Tibial nerve (tissue), 4 donors: ENCODE measurements at regions not wholly inside any gene's neighbourhood (a gene's known extent, or its start where the extent isn't known, plus 50 kb on each side); places are given as distances from the start of the nearest gene placed in this dataset.
A peak's percentile ranks its signal among the peaks of the same experiment; 100 is the strongest.

Experiments used
- DNase-seq, 2 donors: peaks; one replicate each; pipeline ENCODE4 v3.0.0-alpha.2; 2019; ENCODE audit warnings: low spot score in 2 of 2
- H3K27ac ChIP-seq, 4 donors: fragments of 200-600 bp; sonication (generic) in 3 of 4; one replicate each; pipeline ENCODE4 v1.5.1; 2017 to 2019; ENCODE audit warnings: mild to moderate bottlenecking in 1 of 4
- H3K27me3 ChIP-seq, 2 donors: fragments of 200-600 bp; sonication (generic) in 1 of 2; one replicate each; pipeline versions ENCODE4 v1.5.1 to v1.6.0; 2017 to 2019
- H3K36me3 ChIP-seq, 3 donors: fragments of 200-600 bp; sonication (generic); one replicate each; pipeline ENCODE4 v1.5.1; 2018 to 2019
- H3K4me1 ChIP-seq, 4 donors: fragments of 200-600 bp; sonication (generic) in 3 of 4; one replicate each; pipeline ENCODE4 v1.5.1; 2017 to 2019
- H3K4me3 ChIP-seq, 4 donors: fragments of 200-600 bp; sonication (generic) in 3 of 4; one replicate each; pipeline ENCODE4 v1.5.1; 2017 to 2019; ENCODE audit warnings: mild to moderate bottlenecking in 1 of 4, moderate library complexity in 1 of 4
- H3K9me3 ChIP-seq, 4 donors: fragments of 200-600 bp; sonication (generic) in 3 of 4; one replicate each; pipeline ENCODE4 v1.5.1; 2017 to 2019
- EP300 ChIP-seq, 2 donors: sonication (generic); formaldehyde crosslinking; IDR thresholded peaks; one replicate each; pipeline ENCODE4 v1.6.1; 2017; ENCODE audit warnings: antibody characterized with exemption in 2 of 2, mild to moderate bottlenecking in 1 of 2
- POLR2A ChIP-seq, 2 donors: fragments of 450-650 bp; IDR thresholded peaks; one replicate each; pipeline ENCODE4 v1.6.1; 2017; ENCODE audit warnings: antibody characterized with exemption in 2 of 2, mild to moderate bottlenecking in 2 of 2, moderate library complexity in 2 of 2
- WGBS, 2 donors: methylation state at CpG; one replicate each; pipeline ENCODE4 v1.1.5; 2018; 5-methylcytosine and 5-hydroxymethylcytosine counted together
- TF ChIP-seq, protein P1 (sequence below), 5 experiments: fragments of 200-600 bp in 3 of 5; fragments of 450-650 bp in 2 of 5; sonication (generic) in 3 of 5; IDR thresholded peaks; one replicate each; pipeline ENCODE4 v1.5.1; 2016 to 2019; ENCODE audit warnings: antibody characterized with exemption in 5 of 5, mild to moderate bottlenecking in 3 of 5, moderate library complexity in 2 of 5

DNA sequence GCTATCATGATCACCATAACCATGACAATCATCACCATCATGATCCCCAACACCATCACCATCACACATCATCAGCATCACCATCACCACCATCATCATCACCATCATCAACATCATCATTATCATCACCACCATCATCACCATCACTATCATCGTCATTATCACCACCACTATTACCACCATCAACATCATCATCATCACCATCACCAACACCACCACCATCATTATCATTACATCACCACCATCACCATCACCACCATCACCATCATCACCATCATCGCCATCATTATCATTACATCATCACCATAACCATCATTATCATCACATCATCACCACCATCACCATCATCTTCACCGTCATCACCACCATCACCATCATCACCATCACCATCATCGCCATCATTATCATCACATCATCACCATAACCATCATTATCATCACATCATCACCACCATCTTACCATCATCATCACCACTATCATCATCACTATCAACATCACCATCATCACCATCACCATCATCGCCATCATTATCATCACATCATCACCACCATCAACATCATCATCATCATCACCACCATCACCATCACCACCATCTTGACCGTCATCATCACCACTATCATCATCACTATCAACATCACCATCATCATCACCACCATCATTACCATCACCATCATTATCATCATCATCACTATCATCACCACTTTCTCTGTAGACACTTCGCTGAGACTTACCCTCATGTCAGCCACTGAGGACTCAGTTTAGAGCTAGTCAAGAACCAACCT, 366.0 kb downstream of the C16orf95 start:
- TF ChIP-seq, protein P1, sequence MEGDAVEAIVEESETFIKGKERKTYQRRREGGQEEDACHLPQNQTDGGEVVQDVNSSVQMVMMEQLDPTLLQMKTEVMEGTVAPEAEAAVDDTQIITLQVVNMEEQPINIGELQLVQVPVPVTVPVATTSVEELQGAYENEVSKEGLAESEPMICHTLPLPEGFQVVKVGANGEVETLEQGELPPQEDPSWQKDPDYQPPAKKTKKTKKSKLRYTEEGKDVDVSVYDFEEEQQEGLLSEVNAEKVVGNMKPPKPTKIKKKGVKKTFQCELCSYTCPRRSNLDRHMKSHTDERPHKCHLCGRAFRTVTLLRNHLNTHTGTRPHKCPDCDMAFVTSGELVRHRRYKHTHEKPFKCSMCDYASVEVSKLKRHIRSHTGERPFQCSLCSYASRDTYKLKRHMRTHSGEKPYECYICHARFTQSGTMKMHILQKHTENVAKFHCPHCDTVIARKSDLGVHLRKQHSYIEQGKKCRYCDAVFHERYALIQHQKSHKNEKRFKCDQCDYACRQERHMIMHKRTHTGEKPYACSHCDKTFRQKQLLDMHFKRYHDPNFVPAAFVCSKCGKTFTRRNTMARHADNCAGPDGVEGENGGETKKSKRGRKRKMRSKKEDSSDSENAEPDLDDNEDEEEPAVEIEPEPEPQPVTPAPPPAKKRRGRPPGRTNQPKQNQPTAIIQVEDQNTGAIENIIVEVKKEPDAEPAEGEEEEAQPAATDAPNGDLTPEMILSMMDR (IDR thresholded peaks at IDR 0.05) = no peak
- no peak for TF ChIP-seq EP300 (IDR thresholded peaks at IDR 0.05)
- no peak for TF ChIP-seq POLR2A (IDR thresholded peaks at IDR 0.05)
- Histone ChIP-seq H3K27ac (no peak overlapping the region), H3K9me3 (peaks cover 0 to 4% (median 0%) of the 10 kb centered on the region in 4 donors), H3K27me3 (peaks cover 0 to 4% of the 10 kb centered on the region in 2 donors), H3K4me1 (peaks cover 0 to 6% (median 0%) of the 10 kb centered on the region in 4 donors), H3K36me3 (no peaks in the 10 kb centered on the region), H3K4me3 (no peak overlapping the region)
- WGBS, 2 donors = 98% methylated on average over 7 of the region's 7 CpGs
- no peak for DNase-seq

GRCh38 chr16:86951831-86952598, 365.2 kb downstream of the C16orf95 start:
- Histone ChIP-seq H3K36me3 (no peaks in the 10 kb centered on the region), H3K9me3 (peaks cover 0 to 4% (median 0%) of the 10 kb centered on the region in 4 donors), H3K27ac (peak overlapping the region in 1 of 4 donors; percentile 9), H3K4me1 (peaks cover 0 to 6% (median 0%) of the 10 kb centered on the region in 4 donors), H3K4me3 (no peak overlapping the region), H3K27me3 (peaks cover 0 to 4% of the 10 kb centered on the region in 2 donors)
- WGBS, 2 donors = 76 to 84% methylated on average over 13 of the region's 13 CpGs
- DNase-seq = peak in 1 of 2 donors; percentile 32
- TF ChIP-seq EP300 (IDR thresholded peaks at IDR 0.05) = no peak
- no peak for TF ChIP-seq POLR2A (IDR thresholded peaks at IDR 0.05)
- TF ChIP-seq, protein P1 (IDR thresholded peaks at IDR 0.05) = no peak

DNA sequence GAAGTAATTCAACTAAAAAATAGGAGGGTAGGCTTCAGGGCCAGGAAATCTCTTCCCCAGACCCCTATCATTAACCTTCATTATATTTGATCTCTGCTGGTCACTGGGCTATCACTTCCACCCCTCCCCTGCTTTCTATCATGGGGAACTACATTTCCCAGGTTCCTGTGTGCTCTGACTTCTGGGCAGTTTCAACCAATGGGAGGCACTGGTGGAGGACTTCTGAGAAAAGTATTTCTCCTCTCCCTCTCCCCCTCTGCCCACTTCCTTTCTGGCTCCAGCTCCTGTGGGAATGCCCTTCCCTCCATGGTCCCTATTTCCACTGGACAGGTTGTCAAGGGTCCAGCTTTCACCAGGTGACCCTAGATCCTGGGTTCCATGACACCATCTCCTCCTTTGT, 364.4 kb downstream of the C16orf95 start:
- H3K4me1 ChIP-seq = peaks cover 0 to 6% (median 0%) of the 10 kb centered on the region in 4 donors
- TF ChIP-seq EP300 (IDR thresholded peaks at IDR 0.05) = no peak
- TF ChIP-seq, protein P1 (IDR thresholded peaks at IDR 0.05) = no peak
- TF ChIP-seq POLR2A (IDR thresholded peaks at IDR 0.05) = no peak
- peaks cover 0 to 4% (median 0%) of the 10 kb centered on the region in 4 donors for H3K9me3 ChIP-seq
- H3K27me3 ChIP-seq = peaks cover 0 to 4% of the 10 kb centered on the region in 2 donors
- H3K36me3 ChIP-seq = no peaks in the 10 kb centered on the region
- no peak overlapping the region for H3K4me3 ChIP-seq
- no peak for DNase-seq
- H3K27ac ChIP-seq = no peak overlapping the region

DNA sequence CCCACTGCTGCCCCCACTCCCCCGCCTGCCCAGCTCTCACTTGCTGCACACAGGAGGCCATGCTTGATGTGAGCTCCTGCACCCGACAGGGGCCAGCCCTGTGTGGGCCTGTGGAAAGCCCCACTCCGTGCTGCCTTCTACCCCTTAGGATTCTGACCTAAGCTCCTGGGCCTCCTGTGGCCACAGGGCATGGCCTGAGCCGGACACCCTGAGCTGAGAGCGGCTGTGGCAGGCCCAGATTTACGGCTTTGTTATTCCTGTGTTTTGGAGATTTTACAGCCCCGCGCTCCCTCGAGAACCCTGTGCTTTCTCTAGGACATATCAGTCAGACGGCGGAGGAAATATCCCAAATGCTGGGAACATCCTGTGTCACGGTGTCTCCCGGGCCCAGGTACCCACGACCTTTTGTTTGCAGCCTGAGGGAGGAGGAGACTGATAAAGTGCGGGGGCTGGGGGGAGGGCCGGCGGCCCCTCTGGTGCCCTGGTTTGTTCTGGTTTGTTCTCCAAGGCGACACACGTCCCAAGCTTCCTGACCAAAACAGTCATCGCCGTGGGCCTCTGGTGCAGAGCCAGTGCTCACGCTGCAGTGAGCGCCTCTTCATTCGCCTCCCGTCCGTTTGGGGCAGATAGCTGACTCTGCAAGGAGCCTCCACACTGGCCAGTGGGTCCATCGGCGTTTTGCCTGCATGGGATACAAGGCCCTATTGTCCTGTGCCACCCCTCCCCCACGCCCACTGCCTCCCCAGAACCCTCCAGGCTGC, 363.4 kb downstream of the C16orf95 start:
- H3K27me3 ChIP-seq = peaks cover 0 to 10% of the 10 kb centered on the region in 2 donors
- 45 to 46% methylated on average over 26 to 29 of the region's 29 CpGs for WGBS, 2 donors
- no peak for DNase-seq

More for the DNA sequence above, 363.4 kb downstream of the C16orf95 start:
- TF ChIP-seq POLR2A (IDR thresholded peaks at IDR 0.05) = no peak
- TF ChIP-seq EP300 (IDR thresholded peaks at IDR 0.05) = no peak
- TF ChIP-seq, protein P1 (IDR thresholded peaks at IDR 0.05) = no peak
- peaks cover 0 to 6% (median 0%) of the 10 kb centered on the region in 4 donors for H3K4me1 ChIP-seq
- H3K9me3 ChIP-seq = peaks cover 0 to 4% (median 0%) of the 10 kb centered on the region in 4 donors
- no peak overlapping the region for H3K27ac ChIP-seq
- no peaks in the 10 kb centered on the region for H3K36me3 ChIP-seq
- no peak overlapping the region for H3K4me3 ChIP-seq
